ENCODE measurements at regions not wholly inside any gene's neighbourhood (a gene's known extent, or its start where the extent isn't known, plus 50 kb on each side); places are given as distances from the start of the nearest gene placed in this dataset.

DNA sequence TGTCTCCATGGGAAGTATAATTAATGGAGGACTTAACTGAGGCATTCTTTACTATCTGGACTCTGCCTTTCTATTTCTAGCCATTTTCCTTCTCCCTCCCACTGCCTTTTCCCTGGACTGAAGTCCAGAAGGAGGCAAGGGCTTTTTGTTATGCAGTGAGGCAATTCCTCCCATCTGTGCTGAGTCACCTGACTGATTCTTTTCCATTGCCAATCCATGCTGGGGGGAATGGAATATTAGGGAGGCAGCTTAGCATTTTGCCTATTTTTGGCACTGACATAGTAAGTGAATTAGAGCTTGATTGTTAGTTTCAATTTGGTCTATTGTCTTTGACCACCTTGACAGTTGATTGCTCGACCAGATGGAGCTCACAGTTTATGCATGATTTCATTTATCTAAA lies 1000.6 kb upstream of the PRMT6 start:
- Histone ChIP-seq H3K4me3 (no peak overlapping the region), H3K9me3 (no peaks in the 10 kb centered on the region), H3K27me3 (no peaks in the 10 kb centered on the region), H3K27ac (no peak overlapping the region), H3K36me3 (no peaks in the 10 kb centered on the region), H3K4me1 (no peaks in the 10 kb centered on the region)
- intact Hi-C loops (cut with DNase I): no loop called here
- TF ChIP-seq POLR2A (IDR thresholded peaks at IDR 0.05): no peak
- no peak for TF ChIP-seq POLR2AphosphoS5 (IDR thresholded peaks at IDR 0.05; ENCODE audit: insufficient read depth in 1 of 2, low read depth in 1 of 2)
- TF ChIP-seq, protein P1, sequence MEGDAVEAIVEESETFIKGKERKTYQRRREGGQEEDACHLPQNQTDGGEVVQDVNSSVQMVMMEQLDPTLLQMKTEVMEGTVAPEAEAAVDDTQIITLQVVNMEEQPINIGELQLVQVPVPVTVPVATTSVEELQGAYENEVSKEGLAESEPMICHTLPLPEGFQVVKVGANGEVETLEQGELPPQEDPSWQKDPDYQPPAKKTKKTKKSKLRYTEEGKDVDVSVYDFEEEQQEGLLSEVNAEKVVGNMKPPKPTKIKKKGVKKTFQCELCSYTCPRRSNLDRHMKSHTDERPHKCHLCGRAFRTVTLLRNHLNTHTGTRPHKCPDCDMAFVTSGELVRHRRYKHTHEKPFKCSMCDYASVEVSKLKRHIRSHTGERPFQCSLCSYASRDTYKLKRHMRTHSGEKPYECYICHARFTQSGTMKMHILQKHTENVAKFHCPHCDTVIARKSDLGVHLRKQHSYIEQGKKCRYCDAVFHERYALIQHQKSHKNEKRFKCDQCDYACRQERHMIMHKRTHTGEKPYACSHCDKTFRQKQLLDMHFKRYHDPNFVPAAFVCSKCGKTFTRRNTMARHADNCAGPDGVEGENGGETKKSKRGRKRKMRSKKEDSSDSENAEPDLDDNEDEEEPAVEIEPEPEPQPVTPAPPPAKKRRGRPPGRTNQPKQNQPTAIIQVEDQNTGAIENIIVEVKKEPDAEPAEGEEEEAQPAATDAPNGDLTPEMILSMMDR (IDR thresholded peaks at IDR 0.05): no peak
- no peak for DNase-seq (ENCODE audit: extremely low spot score in 2 of 2)

DNA sequence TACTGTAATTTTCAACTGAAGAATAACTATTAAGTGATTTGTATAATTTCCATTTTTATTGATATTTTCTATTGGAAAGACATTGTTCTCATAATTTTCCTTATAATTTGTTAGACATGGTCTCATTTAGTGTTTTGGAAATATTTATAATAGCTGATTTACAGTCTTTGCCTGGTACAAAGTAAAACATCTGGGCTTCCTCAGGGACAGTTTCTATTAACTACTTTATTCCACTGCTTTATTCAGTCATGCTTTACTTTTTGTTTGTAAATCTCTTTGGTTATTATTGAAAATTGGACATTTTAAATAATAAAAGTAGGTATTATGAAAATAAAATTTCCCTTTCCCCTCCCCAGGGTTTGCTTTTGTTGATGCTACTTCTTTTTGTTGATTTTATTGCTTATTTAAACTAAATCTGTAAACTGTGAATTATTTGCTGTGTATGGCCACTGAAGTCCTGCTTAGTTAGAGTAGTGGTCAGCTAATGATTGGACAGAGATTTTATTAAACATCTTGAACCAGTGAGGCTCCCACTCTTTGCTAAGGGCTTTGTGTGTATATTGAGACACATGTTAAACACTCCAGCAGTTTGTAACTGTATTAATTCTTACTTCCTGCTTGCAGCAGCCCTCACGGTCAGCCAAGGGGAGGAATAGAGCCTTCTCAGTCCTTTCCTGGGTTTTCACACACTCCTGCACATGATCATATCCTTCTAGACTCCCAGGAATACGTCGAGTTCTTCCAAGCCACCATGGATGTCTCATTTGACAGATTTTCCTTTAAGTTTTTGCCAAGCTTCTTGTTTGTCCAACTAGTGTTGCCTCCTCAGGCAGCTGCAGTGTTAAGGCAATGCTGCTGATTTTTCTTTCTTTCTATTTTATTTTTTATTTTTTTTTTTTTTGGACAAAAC lies 994.6 kb upstream of the PRMT6 start:
- DNase-seq (ENCODE audit: extremely low spot score in 2 of 2): no peak
- no peaks in the 10 kb centered on the region for H3K9me3 ChIP-seq
- intact Hi-C loops (cut with DNase I): no loop called here
- H3K4me1 ChIP-seq: no peaks in the 10 kb centered on the region
- H3K27me3 ChIP-seq: no peaks in the 10 kb centered on the region
- no peaks in the 10 kb centered on the region for H3K36me3 ChIP-seq
- no peak overlapping the region for H3K27ac ChIP-seq
- TF ChIP-seq POLR2A (IDR thresholded peaks at IDR 0.05) (no peak), POLR2AphosphoS5 (IDR thresholded peaks at IDR 0.05; ENCODE audit: insufficient read depth in 1 of 2, low read depth in 1 of 2) (no peak)
- TF ChIP-seq, protein P1 (IDR thresholded peaks at IDR 0.05): no peak
- H3K4me3 ChIP-seq: no peak overlapping the region

DNA sequence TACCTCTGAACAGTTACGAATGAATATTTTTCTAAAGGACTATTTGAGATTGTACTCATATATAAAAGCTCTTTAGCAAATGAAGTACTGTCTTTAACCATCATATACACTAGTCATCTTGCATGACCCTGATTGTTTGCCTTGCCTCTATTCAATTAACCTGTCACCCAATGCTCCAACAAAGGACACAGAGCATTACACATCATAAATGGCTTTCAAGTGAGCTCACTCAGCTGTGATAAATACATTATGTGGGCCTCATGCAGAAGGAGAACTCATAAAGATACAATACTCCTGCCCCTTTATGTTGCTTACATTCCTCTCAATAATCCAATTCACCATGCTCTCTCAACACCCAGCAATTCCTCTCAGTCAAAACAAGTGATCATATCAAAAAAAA lies 993.0 kb upstream of the PRMT6 start:
- intact Hi-C loops (cut with DNase I): no loop called here

DNA sequence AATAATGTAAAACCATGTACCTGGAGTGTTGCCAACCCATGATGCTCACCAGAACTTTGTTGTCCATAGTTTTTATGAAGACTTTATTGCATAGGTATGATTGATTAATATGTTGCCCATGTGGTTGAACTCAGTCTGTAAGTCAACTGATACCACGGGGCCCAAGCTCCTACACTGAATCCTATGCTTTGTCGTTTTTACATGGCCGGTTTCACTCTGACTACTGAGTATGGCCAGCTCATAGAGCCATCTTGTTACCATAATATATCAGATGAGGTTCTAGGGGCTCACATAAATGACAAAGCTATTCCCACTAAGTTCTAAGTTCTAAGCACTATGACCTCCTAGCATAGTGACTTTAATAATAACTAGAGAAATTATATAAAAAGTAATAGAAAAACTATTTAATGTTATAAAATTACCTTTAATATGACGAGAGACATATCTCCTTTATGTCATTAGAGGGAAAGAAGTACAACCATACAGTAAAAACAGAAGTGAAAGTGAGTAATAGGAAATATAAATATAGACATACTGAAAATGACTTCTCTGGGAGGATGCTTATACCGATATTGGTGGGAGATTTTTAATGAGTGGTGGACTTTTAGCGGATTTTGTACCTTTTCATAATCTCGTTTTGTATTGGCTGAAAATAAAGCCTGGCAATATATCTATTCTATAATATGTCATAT lies 983.4 kb upstream of the PRMT6 start:
- DNase-seq (ENCODE audit: extremely low spot score in 2 of 2): no peak
- TF ChIP-seq, protein P1 (IDR thresholded peaks at IDR 0.05): no peak
- TF ChIP-seq POLR2AphosphoS5 (IDR thresholded peaks at IDR 0.05; ENCODE audit: insufficient read depth in 1 of 2, low read depth in 1 of 2) (no peak), POLR2A (IDR thresholded peaks at IDR 0.05) (no peak)
- intact Hi-C loops (cut with DNase I): no loop called here

More for the DNA sequence above, 993.0 kb upstream of the PRMT6 start:
- Histone ChIP-seq H3K27ac (no peak overlapping the region), H3K27me3 (no peaks in the 10 kb centered on the region), H3K4me3 (no peak overlapping the region), H3K9me3 (no peaks in the 10 kb centered on the region), H3K36me3 (no peaks in the 10 kb centered on the region), H3K4me1 (no peaks in the 10 kb centered on the region)
- DNase-seq (ENCODE audit: extremely low spot score in 2 of 2): no peak
- no peak for TF ChIP-seq POLR2AphosphoS5 (IDR thresholded peaks at IDR 0.05; ENCODE audit: insufficient read depth in 1 of 2, low read depth in 1 of 2)
- no peak for TF ChIP-seq POLR2A (IDR thresholded peaks at IDR 0.05)
- TF ChIP-seq, protein P1 (IDR thresholded peaks at IDR 0.05): no peak

More for the DNA sequence above, 983.4 kb upstream of the PRMT6 start:
- Histone ChIP-seq H3K4me1 (no peaks in the 10 kb centered on the region), H3K36me3 (no peaks in the 10 kb centered on the region), H3K4me3 (no peak overlapping the region), H3K27me3 (no peaks in the 10 kb centered on the region), H3K9me3 (no peaks in the 10 kb centered on the region), H3K27ac (no peak overlapping the region)
